NCI-H1417 treated with DMSO at 0.1 percent for 48 hours (cell line): ENCODE measurements at regions not wholly inside any gene's neighbourhood (a gene's known extent, or its start where the extent isn't known, plus 50 kb on each side); places are given as distances from the start of the nearest gene placed in this dataset.
A peak's percentile ranks its signal among the peaks of the same experiment; 100 is the strongest.
"Not testable (repeated sequence)": the region's sequence is repeated elsewhere in the genome, so short reads cannot be mapped to it uniquely, and the experiment has no call there.

Experiments
- DNase-seq: peaks from one replicate; lab custom pipeline; 2025; lab: John Stamatoyannopoulos, UW

GRCh38 chr7:9505516-9505915, 1072.1 kb downstream of the NXPH1 start:
- DNase-seq, result no peak

- DNase-seq, result no peak
Measured at GRCh38 chr7:9507290-9507689, 1073.9 kb downstream of the NXPH1 start.

- DNase-seq, result no peak
Measured at GRCh38 chr7:9516662-9517061, 1083.3 kb downstream of the NXPH1 start.

GRCh38 chr7:9523579-9523978, 1090.2 kb downstream of the NXPH1 start:
- DNase-seq, result no peak

GRCh38 chr7:9552431-9552830, 1119.0 kb downstream of the NXPH1 start:
- not testable (repeated sequence) for DNase-seq

- peak; percentile 8 for DNase-seq
Measured at GRCh38 chr7:9557853-9558252, 1124.4 kb downstream of the NXPH1 start.

- no peak for DNase-seq
Measured at GRCh38 chr7:9575716-9576115, 1142.3 kb downstream of the NXPH1 start.

- no peak for DNase-seq
Measured at GRCh38 chr7:9582824-9583223, 1149.4 kb downstream of the NXPH1 start.

- no peak for DNase-seq
Measured at GRCh38 chr7:9598411-9598810, 1165.0 kb downstream of the NXPH1 start.

GRCh38 chr7:9600974-9601373, 1167.6 kb downstream of the NXPH1 start:
- no peak for DNase-seq

- DNase-seq, result no peak
Measured at GRCh38 chr7:9603291-9603690, 1169.9 kb downstream of the NXPH1 start.

- DNase-seq, result no peak
Measured at GRCh38 chr7:9608560-9608959, 1175.2 kb downstream of the NXPH1 start.

GRCh38 chr7:9620899-9621298, 1187.5 kb downstream of the NXPH1 start:
- not testable (repeated sequence) for DNase-seq

- DNase-seq, result not testable (repeated sequence)
Measured at GRCh38 chr7:9621306-9621902, 1188.0 kb downstream of the NXPH1 start.

GRCh38 chr7:9621927-9622326, 1188.5 kb downstream of the NXPH1 start:
- no peak for DNase-seq

- no peak for DNase-seq
Measured at GRCh38 chr7:9625953-9626352, 1192.5 kb downstream of the NXPH1 start.

GRCh38 chr7:9645756-9646155, 1212.3 kb downstream of the NXPH1 start:
- no peak for DNase-seq

- no peak for DNase-seq
Measured at GRCh38 chr7:9657257-9657656, 1223.8 kb downstream of the NXPH1 start.

GRCh38 chr7:9671979-9672917, 1238.8 kb downstream of the NXPH1 start:
- no peak for DNase-seq

- no peak for DNase-seq
Measured at GRCh38 chr7:9680713-9681112, 1247.3 kb downstream of the NXPH1 start.

GRCh38 chr7:9681284-9681683, 1247.9 kb downstream of the NXPH1 start:
- no peak for DNase-seq

GRCh38 chr7:9691286-9691685, 1257.9 kb downstream of the NXPH1 start:
- DNase-seq, result no peak

GRCh38 chr7:9698375-9698774, 1265.0 kb downstream of the NXPH1 start:
- no peak for DNase-seq
